22Rv1 (cell line): ENCODE measurements at regions not wholly inside any gene's neighbourhood (a gene's known extent, or its start where the extent isn't known, plus 50 kb on each side); places are given as distances from the start of the nearest gene placed in this dataset.

Experiments used
- ZFX ChIP-seq: fragments of 450-650 bp; IDR thresholded peaks from 2 replicates; pipeline ENCODE4 v1.6.1; 2017; ENCODE audit warnings: antibody characterized with exemption, borderline replicate concordance
- TF ChIP-seq, protein P1 (sequence below): fragments of 450-650 bp; IDR thresholded peaks from 2 replicates; pipeline ENCODE4 v1.5.1; 2017; ENCODE audit warnings: mild to moderate bottlenecking

DNA sequence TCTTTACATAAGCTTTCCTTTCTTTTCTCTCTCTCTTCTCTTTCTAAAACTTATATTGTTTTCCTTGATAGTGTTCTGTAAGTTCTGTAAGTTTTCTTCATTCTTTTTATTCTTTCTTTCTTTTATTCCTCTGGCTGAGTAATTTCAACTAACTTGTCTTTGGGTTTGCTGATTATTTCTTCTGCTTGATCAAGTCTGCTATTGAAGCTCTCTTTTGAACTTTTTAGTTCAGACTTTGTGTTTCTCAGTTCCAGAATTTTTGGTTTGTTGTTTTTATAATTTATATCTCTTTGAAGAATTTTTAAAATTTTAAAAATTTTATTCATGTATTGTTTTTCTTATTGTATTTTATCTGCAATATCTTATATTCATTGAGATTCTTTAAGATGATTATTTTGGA, 795.8 kb upstream of the SALL3 start:
- TF ChIP-seq, protein P1, sequence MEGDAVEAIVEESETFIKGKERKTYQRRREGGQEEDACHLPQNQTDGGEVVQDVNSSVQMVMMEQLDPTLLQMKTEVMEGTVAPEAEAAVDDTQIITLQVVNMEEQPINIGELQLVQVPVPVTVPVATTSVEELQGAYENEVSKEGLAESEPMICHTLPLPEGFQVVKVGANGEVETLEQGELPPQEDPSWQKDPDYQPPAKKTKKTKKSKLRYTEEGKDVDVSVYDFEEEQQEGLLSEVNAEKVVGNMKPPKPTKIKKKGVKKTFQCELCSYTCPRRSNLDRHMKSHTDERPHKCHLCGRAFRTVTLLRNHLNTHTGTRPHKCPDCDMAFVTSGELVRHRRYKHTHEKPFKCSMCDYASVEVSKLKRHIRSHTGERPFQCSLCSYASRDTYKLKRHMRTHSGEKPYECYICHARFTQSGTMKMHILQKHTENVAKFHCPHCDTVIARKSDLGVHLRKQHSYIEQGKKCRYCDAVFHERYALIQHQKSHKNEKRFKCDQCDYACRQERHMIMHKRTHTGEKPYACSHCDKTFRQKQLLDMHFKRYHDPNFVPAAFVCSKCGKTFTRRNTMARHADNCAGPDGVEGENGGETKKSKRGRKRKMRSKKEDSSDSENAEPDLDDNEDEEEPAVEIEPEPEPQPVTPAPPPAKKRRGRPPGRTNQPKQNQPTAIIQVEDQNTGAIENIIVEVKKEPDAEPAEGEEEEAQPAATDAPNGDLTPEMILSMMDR: no peak
- TF ChIP-seq ZFX: no peak
